Dendritic cell treated with granulocyte-macrophage colony-stimulating factor and Interleukin-4, amounts not matched to agents 40 ng/mL and 50 ng/mL, for 4 days (primary cell): ENCODE measurements at regions not wholly inside any gene's neighbourhood (a gene's known extent, or its start where the extent isn't known, plus 50 kb on each side); places are given as distances from the start of the nearest gene placed in this dataset.
"Not testable (repeated sequence)": the region's sequence is repeated elsewhere in the genome, so short reads cannot be mapped to it uniquely, and the experiment has no call there.

Experiments used
- H3K27ac Mint-ChIP-seq: one replicate; pipeline ENCODE4 v1.8.0; 2022; ENCODE audit warnings: mild to moderate bottlenecking, mixed read lengths
- H3K27me3 Mint-ChIP-seq: one replicate; pipeline ENCODE4 v1.8.0; 2022; ENCODE audit warnings: mild to moderate bottlenecking, mixed read lengths
- H3K36me3 Mint-ChIP-seq: one replicate; pipeline ENCODE4 v1.8.0; 2022; ENCODE audit warnings: low read depth, mixed read lengths
- H3K4me1 Mint-ChIP-seq: one replicate; pipeline ENCODE4 v1.8.0; 2022; ENCODE audit warnings: low read depth, mixed read lengths
- H3K4me3 Mint-ChIP-seq: one replicate; pipeline ENCODE4 v1.8.0; 2022; ENCODE audit warnings: mild to moderate bottlenecking, moderate library complexity, mixed read lengths
- H3K9me3 Mint-ChIP-seq: one replicate; pipeline ENCODE4 v1.8.0; 2022; ENCODE audit warnings: mixed read lengths
- intact Hi-C: fragments of 100-400 bp; cut with micrococcal nuclease; formaldehyde crosslinking; loops from one replicate; pipeline ENCODE4 v1.15.0; 2022

- Mint-ChIP-seq H3K36me3 (no peaks in the 10 kb centered on the region), H3K4me3 (no peak overlapping the region), H3K4me1 (no peaks in the 10 kb centered on the region), H3K27ac (no peak overlapping the region), H3K27me3 (no peaks in the 10 kb centered on the region), H3K9me3 (peaks cover 13% of the 10 kb centered on the region)
- intact Hi-C loops: no loop called here
Observed at GRCh38 chr6:132122871-132123270, 171.7 kb upstream of the CCN2 start.

GRCh38 chr6:132122176-132122575 is 171.0 kb upstream of the CCN2 start:
- H3K36me3 Mint-ChIP-seq: no peaks in the 10 kb centered on the region
- H3K4me3 Mint-ChIP-seq: no peak overlapping the region
- no peaks in the 10 kb centered on the region for H3K27me3 Mint-ChIP-seq
- intact Hi-C loops: no loop called here
- H3K4me1 Mint-ChIP-seq: no peaks in the 10 kb centered on the region
- H3K27ac Mint-ChIP-seq: no peak overlapping the region
- H3K9me3 Mint-ChIP-seq: peaks cover 8% of the 10 kb centered on the region

- Mint-ChIP-seq H3K4me3 (no peak overlapping the region), H3K9me3 (peaks cover 7% of the 10 kb centered on the region), H3K4me1 (no peaks in the 10 kb centered on the region), H3K27ac (no peak overlapping the region), H3K36me3 (no peaks in the 10 kb centered on the region), H3K27me3 (no peaks in the 10 kb centered on the region)
- intact Hi-C loops: no loop called here
Observed at GRCh38 chr6:132118144-132118543, 167.0 kb upstream of the CCN2 start.

GRCh38 chr6:132115714-132116366 is 164.7 kb upstream of the CCN2 start:
- Mint-ChIP-seq H3K27ac (no peak overlapping the region), H3K4me3 (no peak overlapping the region), H3K36me3 (no peaks in the 10 kb centered on the region), H3K4me1 (no peaks in the 10 kb centered on the region), H3K27me3 (no peaks in the 10 kb centered on the region), H3K9me3 (peaks cover 7% of the 10 kb centered on the region)
- intact Hi-C loops: no loop called here

GRCh38 chr6:132114201-132114825 is 163.1 kb upstream of the CCN2 start:
- Mint-ChIP-seq H3K27ac (no peak overlapping the region), H3K36me3 (no peaks in the 10 kb centered on the region), H3K4me1 (no peaks in the 10 kb centered on the region), H3K4me3 (no peak overlapping the region), H3K9me3 (peaks cover 16% of the 10 kb centered on the region), H3K27me3 (no peaks in the 10 kb centered on the region)
- intact Hi-C loops: no loop called here

GRCh38 chr6:132109752-132110151 is 158.6 kb upstream of the CCN2 start:
- H3K4me3 Mint-ChIP-seq, H3K4me1 Mint-ChIP-seq, H3K27me3 Mint-ChIP-seq, H3K27ac Mint-ChIP-seq, H3K36me3 Mint-ChIP-seq, intact Hi-C loops: not testable (repeated sequence)
- H3K9me3 Mint-ChIP-seq: peaks cover 46% of the 10 kb centered on the region

- no peak overlapping the region for H3K27ac Mint-ChIP-seq
- no peaks in the 10 kb centered on the region for H3K4me1 Mint-ChIP-seq
- H3K4me3 Mint-ChIP-seq: no peak overlapping the region
- H3K9me3 Mint-ChIP-seq: peaks cover 46% of the 10 kb centered on the region
- H3K36me3 Mint-ChIP-seq: no peaks in the 10 kb centered on the region
- no peaks in the 10 kb centered on the region for H3K27me3 Mint-ChIP-seq
- intact Hi-C loops: no loop called here
Observed at GRCh38 chr6:132107896-132108295, 156.7 kb upstream of the CCN2 start.

- no peak overlapping the region for H3K4me3 Mint-ChIP-seq
- no peaks in the 10 kb centered on the region for H3K4me1 Mint-ChIP-seq
Observed at GRCh38 chr6:132101535-132101934, 150.4 kb upstream of the CCN2 start.

GRCh38 chr6:132100388-132100990 is 149.3 kb upstream of the CCN2 start:
- Mint-ChIP-seq H3K9me3 (peaks cover 17% of the 10 kb centered on the region), H3K4me3 (no peak overlapping the region), H3K27me3 (no peaks in the 10 kb centered on the region), H3K4me1 (no peaks in the 10 kb centered on the region), H3K27ac (no peak overlapping the region), H3K36me3 (no peaks in the 10 kb centered on the region)
- intact Hi-C loops: no loop called here

More at GRCh38 chr6:132101535-132101934, 150.4 kb upstream of the CCN2 start:
- no peaks in the 10 kb centered on the region for H3K36me3 Mint-ChIP-seq
- H3K9me3 Mint-ChIP-seq: peaks cover 20% of the 10 kb centered on the region
- H3K27ac Mint-ChIP-seq: no peak overlapping the region
- H3K27me3 Mint-ChIP-seq: no peaks in the 10 kb centered on the region
- intact Hi-C loops: no loop called here

- Mint-ChIP-seq H3K27ac (no peak overlapping the region), H3K4me1 (no peaks in the 10 kb centered on the region), H3K27me3 (no peaks in the 10 kb centered on the region), H3K9me3 (peaks cover 10% of the 10 kb centered on the region), H3K4me3 (no peak overlapping the region), H3K36me3 (no peaks in the 10 kb centered on the region)
- intact Hi-C loops: no loop called here
Observed at GRCh38 chr6:132096996-132097395, 145.8 kb upstream of the CCN2 start.

GRCh38 chr6:132096245-132096644 is 145.1 kb upstream of the CCN2 start:
- Mint-ChIP-seq H3K4me1 (no peaks in the 10 kb centered on the region), H3K9me3 (peaks cover 10% of the 10 kb centered on the region)

GRCh38 chr6:132089173-132089572 is 138.0 kb upstream of the CCN2 start:
- H3K27me3 Mint-ChIP-seq: no peaks in the 10 kb centered on the region
- H3K36me3 Mint-ChIP-seq: no peaks in the 10 kb centered on the region
- H3K4me3 Mint-ChIP-seq: no peak overlapping the region
- H3K27ac Mint-ChIP-seq: no peak overlapping the region
- H3K9me3 Mint-ChIP-seq: peaks cover 9% of the 10 kb centered on the region
- intact Hi-C loops: no loop called here
- no peaks in the 10 kb centered on the region for H3K4me1 Mint-ChIP-seq

More at GRCh38 chr6:132096245-132096644, 145.1 kb upstream of the CCN2 start:
- Mint-ChIP-seq H3K27ac (no peak overlapping the region), H3K36me3 (no peaks in the 10 kb centered on the region), H3K27me3 (no peaks in the 10 kb centered on the region), H3K4me3 (no peak overlapping the region)
- intact Hi-C loops: no loop called here

GRCh38 chr6:132088150-132088549 is 137.0 kb upstream of the CCN2 start:
- no peak overlapping the region for H3K27ac Mint-ChIP-seq
- intact Hi-C loops: no loop called here
- peaks cover 9% of the 10 kb centered on the region for H3K9me3 Mint-ChIP-seq
- no peaks in the 10 kb centered on the region for H3K4me1 Mint-ChIP-seq
- H3K4me3 Mint-ChIP-seq: no peak overlapping the region
- H3K27me3 Mint-ChIP-seq: no peaks in the 10 kb centered on the region
- no peaks in the 10 kb centered on the region for H3K36me3 Mint-ChIP-seq

GRCh38 chr6:132087391-132087790 is 136.2 kb upstream of the CCN2 start:
- no peak overlapping the region for H3K27ac Mint-ChIP-seq
- no peaks in the 10 kb centered on the region for H3K36me3 Mint-ChIP-seq
- intact Hi-C loops: no loop called here

More at GRCh38 chr6:132087391-132087790, 136.2 kb upstream of the CCN2 start:
- Mint-ChIP-seq H3K4me3 (no peak overlapping the region), H3K9me3 (peaks cover 12% of the 10 kb centered on the region), H3K4me1 (no peaks in the 10 kb centered on the region), H3K27me3 (no peaks in the 10 kb centered on the region)
